ENCODE measurements at regions not wholly inside any gene's neighbourhood (a gene's known extent, or its start where the extent isn't known, plus 50 kb on each side); places are given as distances from the start of the nearest gene placed in this dataset.
A peak's percentile ranks its signal among the peaks of the same experiment; 100 is the strongest.

- TF ChIP-seq, protein P1, sequence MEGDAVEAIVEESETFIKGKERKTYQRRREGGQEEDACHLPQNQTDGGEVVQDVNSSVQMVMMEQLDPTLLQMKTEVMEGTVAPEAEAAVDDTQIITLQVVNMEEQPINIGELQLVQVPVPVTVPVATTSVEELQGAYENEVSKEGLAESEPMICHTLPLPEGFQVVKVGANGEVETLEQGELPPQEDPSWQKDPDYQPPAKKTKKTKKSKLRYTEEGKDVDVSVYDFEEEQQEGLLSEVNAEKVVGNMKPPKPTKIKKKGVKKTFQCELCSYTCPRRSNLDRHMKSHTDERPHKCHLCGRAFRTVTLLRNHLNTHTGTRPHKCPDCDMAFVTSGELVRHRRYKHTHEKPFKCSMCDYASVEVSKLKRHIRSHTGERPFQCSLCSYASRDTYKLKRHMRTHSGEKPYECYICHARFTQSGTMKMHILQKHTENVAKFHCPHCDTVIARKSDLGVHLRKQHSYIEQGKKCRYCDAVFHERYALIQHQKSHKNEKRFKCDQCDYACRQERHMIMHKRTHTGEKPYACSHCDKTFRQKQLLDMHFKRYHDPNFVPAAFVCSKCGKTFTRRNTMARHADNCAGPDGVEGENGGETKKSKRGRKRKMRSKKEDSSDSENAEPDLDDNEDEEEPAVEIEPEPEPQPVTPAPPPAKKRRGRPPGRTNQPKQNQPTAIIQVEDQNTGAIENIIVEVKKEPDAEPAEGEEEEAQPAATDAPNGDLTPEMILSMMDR (IDR thresholded peaks at IDR 0.05; ENCODE audit: insufficient read depth, low read depth, low read length, missing control alignments): no peak
- no peak overlapping the region for H3K4me3 ChIP-seq (ENCODE audit: low read length)
- no peak for DNase-seq (ENCODE audit: low read depth)
Observed at GRCh38 chr7:26011039-26011696, 140.8 kb upstream of the NFE2L3 start.

- no peak overlapping the region for H3K4me3 ChIP-seq (ENCODE audit: low read length)
- TF ChIP-seq, protein P1 (IDR thresholded peaks at IDR 0.05; ENCODE audit: insufficient read depth, low read depth, low read length, missing control alignments): no peak
- DNase-seq (ENCODE audit: low read depth): no peak
Observed at GRCh38 chr7:26013551-26014083, 138.4 kb upstream of the NFE2L3 start.

GRCh38 chr7:26022982-26023381 is 129.0 kb upstream of the NFE2L3 start:
- H3K4me3 ChIP-seq (ENCODE audit: low read length): no peak overlapping the region
- TF ChIP-seq, protein P1 (IDR thresholded peaks at IDR 0.05; ENCODE audit: insufficient read depth, low read depth, low read length, missing control alignments): no peak
- DNase-seq (ENCODE audit: low read depth): no peak

- TF ChIP-seq, protein P1 (IDR thresholded peaks at IDR 0.05; ENCODE audit: insufficient read depth, low read depth, low read length, missing control alignments): no peak
- DNase-seq (ENCODE audit: low read depth): no peak
- no peak overlapping the region for H3K4me3 ChIP-seq (ENCODE audit: low read length)
Observed at GRCh38 chr7:26029911-26030310, 122.1 kb upstream of the NFE2L3 start.

- peak; percentile 15 for DNase-seq (ENCODE audit: low read depth)
- TF ChIP-seq, protein P1 (IDR thresholded peaks at IDR 0.05; ENCODE audit: insufficient read depth, low read depth, low read length, missing control alignments): no peak
- H3K4me3 ChIP-seq (ENCODE audit: low read length): no peak overlapping the region
Observed at GRCh38 chr7:26034391-26034790, 117.6 kb upstream of the NFE2L3 start.

- TF ChIP-seq, protein P1 (IDR thresholded peaks at IDR 0.05; ENCODE audit: insufficient read depth, low read depth, low read length, missing control alignments): no peak
- no peak for DNase-seq (ENCODE audit: low read depth)
- no peak overlapping the region for H3K4me3 ChIP-seq (ENCODE audit: low read length)
Observed at GRCh38 chr7:26035552-26035951, 116.4 kb upstream of the NFE2L3 start.

- H3K4me3 ChIP-seq (ENCODE audit: low read length): no peak overlapping the region
- TF ChIP-seq, protein P1 (IDR thresholded peaks at IDR 0.05; ENCODE audit: insufficient read depth, low read depth, low read length, missing control alignments): no peak
- DNase-seq (ENCODE audit: low read depth): no peak
Observed at GRCh38 chr7:26036092-26036491, 115.9 kb upstream of the NFE2L3 start.
